ENCODE measurements at regions not wholly inside any gene's neighbourhood (a gene's known extent, or its start where the extent isn't known, plus 50 kb on each side); places are given as distances from the start of the nearest gene placed in this dataset.

GRCh38 chr1:96424877-96425276 lies 296.7 kb upstream of the PTBP2 start:
- TF ChIP-seq CHD2 (IDR thresholded peaks at IDR 0.05; ENCODE audit: low read depth, low read length) (no peak), ATF1 (CRISPR knock-in tag; IDR thresholded peaks at IDR 0.05) (no peak), PCBP2 (optimal IDR thresholded peaks at IDR 0.05; ENCODE audit: low read depth, low read length, poor library complexity, severe bottlenecking) (no peak), ZNF232 (CRISPR knock-in tag; IDR thresholded peaks at IDR 0.05; ENCODE audit: borderline replicate concordance) (no peak), BCL6 (CRISPR knock-in tag; IDR thresholded peaks at IDR 0.05) (no peak), EP300 (IDR thresholded peaks at IDR 0.05; ENCODE audit: low read depth in 2 of 2, low read length in 2 of 2) (no peak), EP300 (CRISPR knock-in tag; IDR thresholded peaks at IDR 0.05; ENCODE audit: borderline replicate concordance) (no peak), ADNP (CRISPR knock-in tag; IDR thresholded peaks at IDR 0.05) (no peak), ERF (CRISPR knock-in tag; IDR thresholded peaks at IDR 0.05) (no peak)
- TF ChIP-seq, protein P1, sequence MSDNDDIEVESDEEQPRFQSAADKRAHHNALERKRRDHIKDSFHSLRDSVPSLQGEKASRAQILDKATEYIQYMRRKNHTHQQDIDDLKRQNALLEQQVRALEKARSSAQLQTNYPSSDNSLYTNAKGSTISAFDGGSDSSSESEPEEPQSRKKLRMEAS (IDR thresholded peaks at IDR 0.05): no peak
- TF ChIP-seq, protein P2, sequence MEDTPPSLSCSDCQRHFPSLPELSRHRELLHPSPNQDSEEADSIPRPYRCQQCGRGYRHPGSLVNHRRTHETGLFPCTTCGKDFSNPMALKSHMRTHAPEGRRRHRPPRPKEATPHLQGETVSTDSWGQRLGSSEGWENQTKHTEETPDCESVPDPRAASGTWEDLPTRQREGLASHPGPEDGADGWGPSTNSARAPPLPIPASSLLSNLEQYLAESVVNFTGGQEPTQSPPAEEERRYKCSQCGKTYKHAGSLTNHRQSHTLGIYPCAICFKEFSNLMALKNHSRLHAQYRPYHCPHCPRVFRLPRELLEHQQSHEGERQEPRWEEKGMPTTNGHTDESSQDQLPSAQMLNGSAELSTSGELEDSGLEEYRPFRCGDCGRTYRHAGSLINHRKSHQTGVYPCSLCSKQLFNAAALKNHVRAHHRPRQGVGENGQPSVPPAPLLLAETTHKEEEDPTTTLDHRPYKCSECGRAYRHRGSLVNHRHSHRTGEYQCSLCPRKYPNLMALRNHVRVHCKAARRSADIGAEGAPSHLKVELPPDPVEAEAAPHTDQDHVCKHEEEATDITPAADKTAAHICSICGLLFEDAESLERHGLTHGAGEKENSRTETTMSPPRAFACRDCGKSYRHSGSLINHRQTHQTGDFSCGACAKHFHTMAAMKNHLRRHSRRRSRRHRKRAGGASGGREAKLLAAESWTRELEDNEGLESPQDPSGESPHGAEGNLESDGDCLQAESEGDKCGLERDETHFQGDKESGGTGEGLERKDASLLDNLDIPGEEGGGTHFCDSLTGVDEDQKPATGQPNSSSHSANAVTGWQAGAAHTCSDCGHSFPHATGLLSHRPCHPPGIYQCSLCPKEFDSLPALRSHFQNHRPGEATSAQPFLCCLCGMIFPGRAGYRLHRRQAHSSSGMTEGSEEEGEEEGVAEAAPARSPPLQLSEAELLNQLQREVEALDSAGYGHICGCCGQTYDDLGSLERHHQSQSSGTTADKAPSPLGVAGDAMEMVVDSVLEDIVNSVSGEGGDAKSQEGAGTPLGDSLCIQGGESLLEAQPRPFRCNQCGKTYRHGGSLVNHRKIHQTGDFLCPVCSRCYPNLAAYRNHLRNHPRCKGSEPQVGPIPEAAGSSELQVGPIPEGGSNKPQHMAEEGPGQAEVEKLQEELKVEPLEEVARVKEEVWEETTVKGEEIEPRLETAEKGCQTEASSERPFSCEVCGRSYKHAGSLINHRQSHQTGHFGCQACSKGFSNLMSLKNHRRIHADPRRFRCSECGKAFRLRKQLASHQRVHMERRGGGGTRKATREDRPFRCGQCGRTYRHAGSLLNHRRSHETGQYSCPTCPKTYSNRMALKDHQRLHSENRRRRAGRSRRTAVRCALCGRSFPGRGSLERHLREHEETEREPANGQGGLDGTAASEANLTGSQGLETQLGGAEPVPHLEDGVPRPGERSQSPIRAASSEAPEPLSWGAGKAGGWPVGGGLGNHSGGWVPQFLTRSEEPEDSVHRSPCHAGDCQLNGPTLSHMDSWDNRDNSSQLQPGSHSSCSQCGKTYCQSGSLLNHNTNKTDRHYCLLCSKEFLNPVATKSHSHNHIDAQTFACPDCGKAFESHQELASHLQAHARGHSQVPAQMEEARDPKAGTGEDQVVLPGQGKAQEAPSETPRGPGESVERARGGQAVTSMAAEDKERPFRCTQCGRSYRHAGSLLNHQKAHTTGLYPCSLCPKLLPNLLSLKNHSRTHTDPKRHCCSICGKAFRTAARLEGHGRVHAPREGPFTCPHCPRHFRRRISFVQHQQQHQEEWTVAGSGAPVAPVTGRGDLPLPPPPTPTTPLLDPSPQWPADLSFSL (CRISPR knock-in tag; IDR thresholded peaks at IDR 0.05): no peak
